ENCODE measurements at regions not wholly inside any gene's neighbourhood (a gene's known extent, or its start where the extent isn't known, plus 50 kb on each side); places are given as distances from the start of the nearest gene placed in this dataset.
"Not testable (repeated sequence)": the region's sequence is repeated elsewhere in the genome, so short reads cannot be mapped to it uniquely, and the experiment has no call there.

DNA sequence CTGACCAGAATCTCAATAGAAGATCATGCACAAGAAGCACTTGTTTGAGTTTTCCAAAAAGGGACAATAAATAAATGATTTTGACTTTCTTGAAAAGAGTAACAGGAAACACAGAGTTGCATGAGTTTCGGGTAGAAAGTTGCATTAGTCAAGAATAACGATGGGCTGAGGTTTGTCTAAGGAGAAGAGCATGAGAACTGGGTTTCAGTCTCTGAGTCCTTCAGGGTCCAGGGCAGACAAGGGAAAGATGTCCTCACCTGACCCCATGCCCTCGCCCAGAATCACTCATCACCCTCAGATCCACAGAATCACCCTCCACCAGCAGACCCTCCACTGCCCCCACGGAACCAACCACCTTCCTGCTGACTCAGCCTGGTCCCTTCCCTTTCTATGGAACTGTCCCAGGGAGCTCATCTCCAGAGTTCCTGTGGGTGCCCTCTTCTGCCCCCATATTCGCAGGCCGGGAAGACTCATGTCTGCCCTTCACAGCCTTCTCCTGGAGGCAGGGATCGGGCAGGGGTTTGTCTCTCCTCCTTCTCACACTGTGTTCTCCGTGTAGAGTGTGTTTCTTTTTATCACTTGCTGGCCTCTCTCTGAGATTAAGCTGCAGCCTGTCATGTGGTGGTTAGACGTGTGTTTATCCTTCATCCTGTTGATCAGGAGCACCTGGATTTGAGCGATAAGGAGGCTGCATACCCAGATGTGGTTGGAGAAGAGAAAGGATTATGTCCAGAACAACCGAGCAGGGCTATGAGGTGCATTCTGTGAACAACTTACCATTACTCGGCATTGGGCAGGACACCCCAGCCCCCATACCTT lies 442.6 kb downstream of the MAT2B start:
- no peaks in the 10 kb centered on the region for H3K9me3 ChIP-seq (ENCODE audit: control insufficient read depth, low read length)
- no peak for DNase-seq
- H3K27me3 ChIP-seq (replicated peaks; ENCODE audit: control insufficient read depth, insufficient read depth, low read length, poor library complexity, severe bottlenecking): no peaks in the 10 kb centered on the region

DNA sequence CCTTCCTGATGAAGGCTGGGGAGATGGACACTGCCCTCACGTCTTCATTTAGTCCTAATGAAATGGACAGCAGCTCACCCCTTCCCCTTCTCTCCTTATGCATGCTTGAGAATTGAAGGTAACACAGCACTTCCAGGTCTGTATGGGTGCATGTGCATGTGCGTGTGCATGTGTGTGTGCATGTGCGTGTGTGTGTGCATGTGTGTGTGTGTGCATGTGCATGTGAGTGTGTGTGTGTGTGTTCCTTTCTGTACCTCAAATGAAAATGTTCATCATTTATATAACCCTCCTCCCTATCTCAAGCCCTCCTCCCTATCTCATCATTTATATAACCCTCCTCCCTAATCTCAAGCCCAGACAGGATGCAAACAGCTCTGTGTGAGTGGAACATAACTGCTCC lies 444.8 kb downstream of the MAT2B start:
- no peaks in the 10 kb centered on the region for H3K27me3 ChIP-seq (replicated peaks; ENCODE audit: control insufficient read depth, insufficient read depth, low read length, poor library complexity, severe bottlenecking)
- H3K4me1 ChIP-seq (ENCODE audit: control insufficient read depth, insufficient read depth, low read length, poor library complexity, severe bottlenecking): no peaks in the 10 kb centered on the region
- no peak overlapping the region for H3K27ac ChIP-seq (ENCODE audit: insufficient read depth, low read length, poor library complexity, severe bottlenecking)
- DNase-seq: no peak
- no peak overlapping the region for H3K4me3 ChIP-seq (ENCODE audit: insufficient read depth, low read depth, low read length, poor library complexity, severe bottlenecking)
- H3K36me3 ChIP-seq (ENCODE audit: control insufficient read depth, insufficient read depth, low read length): no peaks in the 10 kb centered on the region
- no peaks in the 10 kb centered on the region for H3K9me3 ChIP-seq (ENCODE audit: control insufficient read depth, low read length)

More for the DNA sequence above, 442.6 kb downstream of the MAT2B start:
- H3K4me1 ChIP-seq (ENCODE audit: control insufficient read depth, insufficient read depth, low read length, poor library complexity, severe bottlenecking): no peaks in the 10 kb centered on the region
- H3K36me3 ChIP-seq (ENCODE audit: control insufficient read depth, insufficient read depth, low read length): no peaks in the 10 kb centered on the region
- no peak overlapping the region for H3K4me3 ChIP-seq (ENCODE audit: insufficient read depth, low read depth, low read length, poor library complexity, severe bottlenecking)
- no peak overlapping the region for H3K27ac ChIP-seq (ENCODE audit: insufficient read depth, low read length, poor library complexity, severe bottlenecking)

GRCh38 chr5:163951069-163951468 lies 445.6 kb downstream of the MAT2B start:
- no peaks in the 10 kb centered on the region for H3K36me3 ChIP-seq (ENCODE audit: control insufficient read depth, insufficient read depth, low read length)
- H3K4me3 ChIP-seq (ENCODE audit: insufficient read depth, low read depth, low read length, poor library complexity, severe bottlenecking): no peak overlapping the region
- no peak for DNase-seq
- no peaks in the 10 kb centered on the region for H3K27me3 ChIP-seq (replicated peaks; ENCODE audit: control insufficient read depth, insufficient read depth, low read length, poor library complexity, severe bottlenecking)
- H3K4me1 ChIP-seq (ENCODE audit: control insufficient read depth, insufficient read depth, low read length, poor library complexity, severe bottlenecking): no peaks in the 10 kb centered on the region
- no peaks in the 10 kb centered on the region for H3K9me3 ChIP-seq (ENCODE audit: control insufficient read depth, low read length)
- H3K27ac ChIP-seq (ENCODE audit: insufficient read depth, low read length, poor library complexity, severe bottlenecking): no peak overlapping the region

DNA sequence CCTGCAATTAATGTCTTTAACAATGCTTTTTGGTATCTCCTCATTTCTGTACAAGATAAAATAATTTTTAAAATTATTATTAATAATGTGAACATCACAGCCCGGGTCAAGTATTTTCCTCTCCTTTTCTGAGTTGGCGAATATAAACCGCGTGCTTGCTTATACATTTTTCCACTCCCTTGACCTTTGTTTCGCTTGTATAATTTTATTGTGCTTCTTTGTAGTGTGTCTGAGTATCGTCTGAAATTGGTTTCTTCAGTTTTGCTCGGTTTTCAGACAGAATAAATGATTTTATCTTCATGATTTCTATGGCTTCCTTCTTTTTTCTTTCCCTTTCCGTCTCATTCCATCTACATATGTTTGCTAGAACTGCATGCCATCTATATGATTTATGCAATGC lies 448.5 kb downstream of the MAT2B start:
- DNase-seq: no peak
- no peaks in the 10 kb centered on the region for H3K9me3 ChIP-seq (ENCODE audit: control insufficient read depth, low read length)
- H3K27me3 ChIP-seq (replicated peaks; ENCODE audit: control insufficient read depth, insufficient read depth, low read length, poor library complexity, severe bottlenecking): no peaks in the 10 kb centered on the region
- no peak overlapping the region for H3K4me3 ChIP-seq (ENCODE audit: insufficient read depth, low read depth, low read length, poor library complexity, severe bottlenecking)
- H3K36me3 ChIP-seq (ENCODE audit: control insufficient read depth, insufficient read depth, low read length): no peaks in the 10 kb centered on the region
- H3K4me1 ChIP-seq (ENCODE audit: control insufficient read depth, insufficient read depth, low read length, poor library complexity, severe bottlenecking): no peaks in the 10 kb centered on the region
- no peak overlapping the region for H3K27ac ChIP-seq (ENCODE audit: insufficient read depth, low read length, poor library complexity, severe bottlenecking)

- not testable (repeated sequence) for H3K9me3 ChIP-seq (ENCODE audit: control insufficient read depth, low read length); H3K4me3 ChIP-seq (ENCODE audit: insufficient read depth, low read depth, low read length, poor library complexity, severe bottlenecking); H3K4me1 ChIP-seq (ENCODE audit: control insufficient read depth, insufficient read depth, low read length, poor library complexity, severe bottlenecking); DNase-seq; H3K36me3 ChIP-seq (ENCODE audit: control insufficient read depth, insufficient read depth, low read length); H3K27ac ChIP-seq (ENCODE audit: insufficient read depth, low read length, poor library complexity, severe bottlenecking); H3K27me3 ChIP-seq (replicated peaks; ENCODE audit: control insufficient read depth, insufficient read depth, low read length, poor library complexity, severe bottlenecking)
These were observed 455.8 kb downstream of the MAT2B start for GRCh38 chr5:163961230-163961629.

DNA sequence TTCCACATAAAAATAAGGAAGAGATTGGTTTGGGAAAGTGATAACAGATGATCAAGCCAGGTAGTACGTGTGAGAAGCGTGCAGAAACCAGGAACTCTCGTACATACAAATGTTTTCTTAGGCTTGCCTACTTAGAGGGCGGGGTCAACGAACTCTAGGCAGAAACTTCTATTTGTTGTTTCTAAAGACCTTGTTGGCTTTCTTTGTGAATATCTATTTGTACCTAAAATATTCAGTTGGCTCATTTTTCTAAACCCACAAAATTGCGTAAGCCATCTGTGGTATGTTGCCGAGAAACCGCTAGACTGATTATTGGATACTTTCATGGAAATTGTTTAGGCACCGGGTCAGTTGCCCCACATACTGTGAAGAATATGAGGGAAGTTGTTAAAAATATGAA lies 458.5 kb downstream of the MAT2B start:
- no peaks in the 10 kb centered on the region for H3K36me3 ChIP-seq (ENCODE audit: control insufficient read depth, insufficient read depth, low read length)
- no peak overlapping the region for H3K4me3 ChIP-seq (ENCODE audit: insufficient read depth, low read depth, low read length, poor library complexity, severe bottlenecking)
- no peak for DNase-seq
- H3K4me1 ChIP-seq (ENCODE audit: control insufficient read depth, insufficient read depth, low read length, poor library complexity, severe bottlenecking): no peaks in the 10 kb centered on the region
- H3K9me3 ChIP-seq (ENCODE audit: control insufficient read depth, low read length): no peaks in the 10 kb centered on the region
- H3K27me3 ChIP-seq (replicated peaks; ENCODE audit: control insufficient read depth, insufficient read depth, low read length, poor library complexity, severe bottlenecking): no peaks in the 10 kb centered on the region
- H3K27ac ChIP-seq (ENCODE audit: insufficient read depth, low read length, poor library complexity, severe bottlenecking): no peak overlapping the region

DNA sequence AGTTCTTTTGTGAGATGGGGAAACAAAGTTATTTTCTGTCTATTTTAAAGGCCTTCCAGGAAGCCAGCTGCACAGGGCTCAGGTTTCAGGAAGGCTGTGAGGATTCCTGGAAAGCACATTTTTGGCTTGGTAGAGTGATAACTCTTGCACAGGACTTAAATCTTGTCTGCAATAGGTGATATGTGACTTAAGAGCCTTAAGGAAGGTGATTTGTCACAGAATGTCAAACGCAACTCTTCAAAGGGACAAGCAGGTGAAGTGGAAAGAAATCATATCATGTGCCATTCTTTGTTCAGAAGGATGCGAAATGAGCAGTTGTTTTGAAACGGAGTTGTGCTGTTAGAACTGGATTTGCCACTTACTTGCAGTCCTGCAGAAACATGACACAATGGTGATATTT lies 459.3 kb downstream of the MAT2B start:
- H3K9me3 ChIP-seq (ENCODE audit: control insufficient read depth, low read length): no peaks in the 10 kb centered on the region
- no peaks in the 10 kb centered on the region for H3K36me3 ChIP-seq (ENCODE audit: control insufficient read depth, insufficient read depth, low read length)
- no peak for DNase-seq
- no peak overlapping the region for H3K4me3 ChIP-seq (ENCODE audit: insufficient read depth, low read depth, low read length, poor library complexity, severe bottlenecking)
- no peak overlapping the region for H3K27ac ChIP-seq (ENCODE audit: insufficient read depth, low read length, poor library complexity, severe bottlenecking)
- no peaks in the 10 kb centered on the region for H3K4me1 ChIP-seq (ENCODE audit: control insufficient read depth, insufficient read depth, low read length, poor library complexity, severe bottlenecking)
- H3K27me3 ChIP-seq (replicated peaks; ENCODE audit: control insufficient read depth, insufficient read depth, low read length, poor library complexity, severe bottlenecking): no peaks in the 10 kb centered on the region

DNA sequence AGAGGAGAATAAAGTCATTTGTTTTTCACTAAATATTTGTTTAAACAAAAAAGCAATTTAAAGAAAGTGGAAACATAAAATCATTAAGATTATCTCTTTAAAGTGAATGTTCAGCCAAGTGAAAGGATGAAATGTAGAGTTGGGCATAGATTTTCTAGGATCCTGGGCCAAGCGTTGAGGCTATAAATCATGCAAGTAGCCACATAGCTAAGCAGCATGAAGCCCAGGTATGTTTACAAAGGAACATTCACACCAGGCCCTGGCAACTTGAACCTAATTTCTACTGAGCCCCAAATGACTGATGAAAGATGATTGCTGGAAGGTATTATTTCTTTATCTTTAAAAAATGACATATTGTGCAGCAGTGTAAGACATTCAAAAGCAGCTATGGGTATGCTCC lies 461.8 kb downstream of the MAT2B start:
- DNase-seq: no peak
- Histone ChIP-seq H3K27ac (ENCODE audit: insufficient read depth, low read length, poor library complexity, severe bottlenecking) (no peak overlapping the region), H3K4me1 (ENCODE audit: control insufficient read depth, insufficient read depth, low read length, poor library complexity, severe bottlenecking) (no peaks in the 10 kb centered on the region), H3K36me3 (ENCODE audit: control insufficient read depth, insufficient read depth, low read length) (no peaks in the 10 kb centered on the region), H3K27me3 (replicated peaks; ENCODE audit: control insufficient read depth, insufficient read depth, low read length, poor library complexity, severe bottlenecking) (no peaks in the 10 kb centered on the region), H3K4me3 (ENCODE audit: insufficient read depth, low read depth, low read length, poor library complexity, severe bottlenecking) (no peak overlapping the region), H3K9me3 (ENCODE audit: control insufficient read depth, low read length) (no peaks in the 10 kb centered on the region)

GRCh38 chr5:163968651-163969050 lies 463.2 kb downstream of the MAT2B start:
- no peak for DNase-seq
- H3K27me3 ChIP-seq (replicated peaks; ENCODE audit: control insufficient read depth, insufficient read depth, low read length, poor library complexity, severe bottlenecking): no peaks in the 10 kb centered on the region
- peaks cover 3% of the 10 kb centered on the region for H3K9me3 ChIP-seq (ENCODE audit: control insufficient read depth, low read length)
- no peaks in the 10 kb centered on the region for H3K36me3 ChIP-seq (ENCODE audit: control insufficient read depth, insufficient read depth, low read length)
- no peak overlapping the region for H3K27ac ChIP-seq (ENCODE audit: insufficient read depth, low read length, poor library complexity, severe bottlenecking)
- H3K4me1 ChIP-seq (ENCODE audit: control insufficient read depth, insufficient read depth, low read length, poor library complexity, severe bottlenecking): no peaks in the 10 kb centered on the region
- H3K4me3 ChIP-seq (ENCODE audit: insufficient read depth, low read depth, low read length, poor library complexity, severe bottlenecking): no peak overlapping the region

DNA sequence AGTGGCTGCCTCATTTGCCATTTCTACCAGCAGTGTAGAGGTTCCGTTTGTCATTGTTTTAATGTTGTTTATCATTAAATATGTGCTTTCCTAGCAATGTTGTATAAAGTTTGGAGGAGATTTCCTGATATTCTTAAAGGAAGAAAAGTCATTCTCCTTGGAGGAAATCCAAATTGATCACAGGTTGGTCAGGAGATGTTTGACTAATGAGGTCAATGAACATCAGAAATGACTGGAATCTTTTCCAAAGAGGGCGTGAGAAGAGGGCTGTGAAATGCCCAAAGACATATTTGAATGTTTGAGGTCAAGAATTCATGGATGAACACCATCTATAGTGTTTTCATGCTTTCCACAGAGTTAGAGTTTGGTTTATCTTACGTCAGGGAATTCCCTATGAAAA lies 471.3 kb downstream of the MAT2B start:
- Histone ChIP-seq H3K27me3 (replicated peaks; ENCODE audit: control insufficient read depth, insufficient read depth, low read length, poor library complexity, severe bottlenecking) (no peaks in the 10 kb centered on the region), H3K27ac (ENCODE audit: insufficient read depth, low read length, poor library complexity, severe bottlenecking) (no peak overlapping the region), H3K36me3 (ENCODE audit: control insufficient read depth, insufficient read depth, low read length) (no peaks in the 10 kb centered on the region), H3K9me3 (ENCODE audit: control insufficient read depth, low read length) (peaks cover 3% of the 10 kb centered on the region), H3K4me1 (ENCODE audit: control insufficient read depth, insufficient read depth, low read length, poor library complexity, severe bottlenecking) (no peaks in the 10 kb centered on the region), H3K4me3 (ENCODE audit: insufficient read depth, low read depth, low read length, poor library complexity, severe bottlenecking) (no peak overlapping the region)
- DNase-seq: no peak

Measured in effector memory CD4-positive, alpha-beta T cell (primary cell).